RWPE2 (cell line): ENCODE measurements at regions not wholly inside any gene's neighbourhood (a gene's known extent, or its start where the extent isn't known, plus 50 kb on each side); places are given as distances from the start of the nearest gene placed in this dataset.

Source experiments
- ATAC-seq: fragments of 200-7000 bp; cut with Tn5 transposase; 3 replicates; pipeline ENCODE4 v1.9.1; 2021; ENCODE audit warnings: low read depth
- DNase-seq: peaks from one replicate; pipeline ENCODE4 v3.0.0-alpha.2; 2020; ENCODE audit warnings: low spot score
- H3K27ac ChIP-seq: fragments of 450-650 bp; 2 replicates; pipeline ENCODE4 v1.5.1; 2017; ENCODE audit warnings: mild to moderate bottlenecking; ENCODE audit not compliant: poor library complexity, severe bottlenecking
- H3K27me3 ChIP-seq: fragments of 250-450 bp; sonication (Bioruptor Pico); 2 replicates; pipeline ENCODE4 v1.5.1; 2021; ENCODE audit warnings: mild to moderate bottlenecking, moderate library complexity; ENCODE audit not compliant: insufficient read depth, poor library complexity, severe bottlenecking
- H3K36me3 ChIP-seq: fragments of 250-450 bp; sonication (Bioruptor Pico); 2 replicates; pipeline ENCODE4 v1.5.1; 2020; ENCODE audit warnings: low read depth, mild to moderate bottlenecking, moderate library complexity
- H3K4me1 ChIP-seq: fragments of 250-450 bp; sonication (Bioruptor Pico); 2 replicates; pipeline ENCODE4 v1.5.1; 2021; ENCODE audit warnings: mild to moderate bottlenecking, moderate library complexity; ENCODE audit not compliant: insufficient read depth, poor library complexity, severe bottlenecking
- H3K4me3 ChIP-seq: fragments of 250-450 bp; sonication (Bioruptor Pico); 2 replicates; pipeline ENCODE4 v1.5.1; 2021; ENCODE audit warnings: mild to moderate bottlenecking, moderate library complexity; ENCODE audit not compliant: severe bottlenecking
- H3K9me3 ChIP-seq: fragments of 250-450 bp; sonication (Bioruptor Pico); 2 replicates; pipeline ENCODE4 v1.5.1; 2021; ENCODE audit warnings: mild to moderate bottlenecking, moderate library complexity; ENCODE audit not compliant: severe bottlenecking
- TF ChIP-seq, protein P1 (sequence below): fragments of 450-650 bp; IDR thresholded peaks from one replicate; pipeline ENCODE4 v1.5.1; 2017; ENCODE audit warnings: mild to moderate bottlenecking, moderate library complexity; ENCODE audit not compliant: poor library complexity, severe bottlenecking

DNA sequence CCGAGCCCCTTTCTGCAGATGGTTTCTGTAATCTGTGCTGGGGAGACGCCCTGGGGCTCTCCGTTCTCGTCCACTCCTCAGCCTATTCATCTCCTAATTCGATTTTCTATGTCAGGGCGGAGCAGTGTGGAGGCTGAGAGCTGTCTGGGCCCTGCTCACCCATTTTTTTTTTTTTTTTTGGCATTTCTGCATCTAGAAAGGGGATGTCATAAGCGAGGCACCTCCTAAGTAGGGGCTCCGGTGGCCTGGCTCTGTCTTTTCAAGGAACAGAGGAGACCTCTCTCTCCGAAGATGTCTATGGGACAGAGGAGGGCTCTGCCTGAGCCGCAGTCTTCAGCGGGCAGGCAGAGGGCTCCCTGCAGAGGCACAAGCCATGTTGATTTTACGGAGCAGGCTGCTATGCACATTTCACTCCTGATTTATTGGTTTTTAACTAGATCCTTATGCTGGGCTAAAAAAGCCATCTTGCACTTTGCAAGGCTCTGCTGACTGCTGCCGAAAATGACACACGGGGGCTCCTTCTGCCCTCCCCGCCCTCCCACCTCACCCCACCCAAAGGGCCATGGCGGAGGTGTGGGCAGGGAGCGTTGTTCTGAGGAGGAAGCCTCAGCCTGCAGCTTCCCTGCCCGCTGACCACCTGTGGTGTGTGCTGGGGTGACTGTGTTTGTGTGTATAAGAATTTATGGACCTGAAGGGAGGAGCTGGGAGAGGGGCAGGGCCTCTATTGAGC is 71.0 kb downstream of the FOXD2 start:
- no peaks in the 10 kb centered on the region for H3K4me1 ChIP-seq
- H3K9me3 ChIP-seq, result no peaks in the 10 kb centered on the region
- TF ChIP-seq, protein P1, sequence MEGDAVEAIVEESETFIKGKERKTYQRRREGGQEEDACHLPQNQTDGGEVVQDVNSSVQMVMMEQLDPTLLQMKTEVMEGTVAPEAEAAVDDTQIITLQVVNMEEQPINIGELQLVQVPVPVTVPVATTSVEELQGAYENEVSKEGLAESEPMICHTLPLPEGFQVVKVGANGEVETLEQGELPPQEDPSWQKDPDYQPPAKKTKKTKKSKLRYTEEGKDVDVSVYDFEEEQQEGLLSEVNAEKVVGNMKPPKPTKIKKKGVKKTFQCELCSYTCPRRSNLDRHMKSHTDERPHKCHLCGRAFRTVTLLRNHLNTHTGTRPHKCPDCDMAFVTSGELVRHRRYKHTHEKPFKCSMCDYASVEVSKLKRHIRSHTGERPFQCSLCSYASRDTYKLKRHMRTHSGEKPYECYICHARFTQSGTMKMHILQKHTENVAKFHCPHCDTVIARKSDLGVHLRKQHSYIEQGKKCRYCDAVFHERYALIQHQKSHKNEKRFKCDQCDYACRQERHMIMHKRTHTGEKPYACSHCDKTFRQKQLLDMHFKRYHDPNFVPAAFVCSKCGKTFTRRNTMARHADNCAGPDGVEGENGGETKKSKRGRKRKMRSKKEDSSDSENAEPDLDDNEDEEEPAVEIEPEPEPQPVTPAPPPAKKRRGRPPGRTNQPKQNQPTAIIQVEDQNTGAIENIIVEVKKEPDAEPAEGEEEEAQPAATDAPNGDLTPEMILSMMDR, result no peak
- no peak overlapping the region for H3K27ac ChIP-seq
- no peak for DNase-seq
- H3K27me3 ChIP-seq, result peaks cover 46% of the 10 kb centered on the region
- H3K36me3 ChIP-seq, result no peaks in the 10 kb centered on the region
- ATAC-seq, result no peak
- no peak overlapping the region for H3K4me3 ChIP-seq

DNA sequence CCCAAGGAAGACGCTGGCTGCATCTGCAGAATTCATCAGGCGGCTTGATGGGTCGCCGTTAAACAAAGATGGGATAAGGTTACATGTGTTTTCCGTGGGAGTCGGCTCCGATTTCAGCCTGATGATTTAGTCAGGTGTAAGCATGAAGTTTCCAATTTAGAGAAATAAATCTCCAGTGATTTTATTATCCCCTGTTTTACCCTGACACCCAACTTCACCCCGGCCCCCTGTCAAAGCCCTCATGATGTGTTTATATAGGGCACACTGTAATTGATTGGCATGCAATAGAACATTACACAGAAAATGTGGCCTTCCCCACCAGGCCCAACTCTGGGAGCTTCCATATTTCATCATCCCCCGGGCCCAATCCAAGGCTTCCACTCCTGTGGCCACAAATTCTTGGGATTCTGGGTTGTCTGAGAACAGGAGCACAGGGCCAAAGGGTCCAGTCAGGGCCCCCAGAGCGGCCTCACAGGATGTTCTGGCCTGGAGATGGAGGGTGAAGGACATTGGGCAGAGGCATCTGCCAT is 72.5 kb downstream of the FOXD2 start:
- Histone ChIP-seq H3K9me3 (no peaks in the 10 kb centered on the region), H3K27me3 (peaks cover 46% of the 10 kb centered on the region), H3K36me3 (no peaks in the 10 kb centered on the region), H3K4me3 (no peak overlapping the region), H3K27ac (no peak overlapping the region), H3K4me1 (no peaks in the 10 kb centered on the region)
- DNase-seq (no peak), ATAC-seq (no peak)
- TF ChIP-seq, protein P1, result no peak

DNA sequence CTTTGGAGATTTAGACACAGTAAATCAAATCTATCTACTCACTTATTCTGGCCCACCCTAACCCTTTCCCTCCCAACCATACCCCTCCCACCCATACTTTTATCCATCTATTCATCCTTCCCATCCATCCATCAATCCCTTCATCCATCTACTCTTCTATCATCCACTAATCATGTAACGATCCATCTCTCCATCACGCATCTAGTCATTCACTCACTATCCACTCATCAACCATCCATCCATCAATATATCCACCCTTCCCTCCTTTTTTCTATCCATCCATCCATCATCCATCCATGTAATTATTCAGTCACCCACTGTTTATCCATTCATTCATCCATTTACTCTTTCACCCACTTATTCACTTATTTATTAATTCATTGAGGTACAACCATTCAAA is 74.0 kb downstream of the FOXD2 start:
- H3K27ac ChIP-seq, result no peak overlapping the region
- H3K27me3 ChIP-seq, result peaks cover 38% of the 10 kb centered on the region
- H3K4me1 ChIP-seq, result no peaks in the 10 kb centered on the region
- ATAC-seq, result no peak
- TF ChIP-seq, protein P1, result no peak
- DNase-seq, result no peak
- no peaks in the 10 kb centered on the region for H3K36me3 ChIP-seq
- H3K9me3 ChIP-seq, result no peaks in the 10 kb centered on the region
- no peak overlapping the region for H3K4me3 ChIP-seq

DNA sequence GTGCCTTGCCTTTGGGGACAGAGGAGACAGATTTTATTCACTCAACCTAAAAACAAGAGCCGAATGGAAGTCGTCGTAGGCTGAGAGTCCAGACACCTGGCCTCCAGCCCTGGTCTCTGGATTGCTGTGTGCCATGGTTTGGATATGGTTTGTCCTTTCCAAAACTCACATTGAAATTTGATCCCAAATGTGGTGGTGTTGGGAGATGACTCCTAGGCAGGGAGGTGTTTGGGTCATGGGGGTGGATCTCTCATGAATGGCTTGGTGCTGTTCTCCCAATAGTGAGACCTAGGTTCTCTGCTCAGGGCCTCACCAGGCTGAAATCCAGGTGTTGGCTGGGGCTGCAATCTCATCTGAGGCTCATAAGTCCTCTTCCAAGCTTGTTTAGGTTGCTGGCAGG is 75.5 kb downstream of the FOXD2 start:
- Histone ChIP-seq H3K27ac (no peak overlapping the region), H3K9me3 (no peaks in the 10 kb centered on the region), H3K36me3 (no peaks in the 10 kb centered on the region), H3K27me3 (peaks cover 23% of the 10 kb centered on the region), H3K4me3 (no peak overlapping the region), H3K4me1 (no peaks in the 10 kb centered on the region)
- ATAC-seq, result no peak
- TF ChIP-seq, protein P1, result no peak
- DNase-seq, result no peak

DNA sequence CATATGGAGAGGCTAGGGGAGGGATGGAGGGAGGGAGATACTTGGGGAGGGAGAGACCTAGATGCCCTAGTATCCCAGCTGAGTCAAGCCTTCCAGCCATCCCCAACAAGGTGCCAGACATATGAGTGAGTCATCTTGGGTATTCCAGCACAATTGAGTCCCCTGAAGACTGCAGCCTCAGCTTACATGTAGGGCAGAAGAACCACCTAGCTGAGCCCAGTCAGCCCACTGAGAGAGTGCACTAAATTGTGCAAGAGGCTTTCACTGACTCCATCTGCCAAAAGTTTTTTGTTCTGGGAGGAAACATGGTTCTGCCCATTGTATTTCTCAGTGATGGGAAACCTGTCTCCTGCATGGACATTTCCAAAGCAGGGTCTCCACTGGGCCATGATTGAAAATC is 76.4 kb downstream of the FOXD2 start:
- Histone ChIP-seq H3K36me3 (no peaks in the 10 kb centered on the region), H3K4me1 (no peaks in the 10 kb centered on the region), H3K27me3 (peaks cover 15% of the 10 kb centered on the region), H3K27ac (no peak overlapping the region), H3K9me3 (no peaks in the 10 kb centered on the region), H3K4me3 (no peak overlapping the region)
- ATAC-seq (no peak), DNase-seq (no peak)
- TF ChIP-seq, protein P1, result no peak
